ENCODE measurements at regions not wholly inside any gene's neighbourhood (a gene's known extent, or its start where the extent isn't known, plus 50 kb on each side); places are given as distances from the start of the nearest gene placed in this dataset.
"Not testable (repeated sequence)": the region's sequence is repeated elsewhere in the genome, so short reads cannot be mapped to it uniquely, and the experiment has no call there.

DNA sequence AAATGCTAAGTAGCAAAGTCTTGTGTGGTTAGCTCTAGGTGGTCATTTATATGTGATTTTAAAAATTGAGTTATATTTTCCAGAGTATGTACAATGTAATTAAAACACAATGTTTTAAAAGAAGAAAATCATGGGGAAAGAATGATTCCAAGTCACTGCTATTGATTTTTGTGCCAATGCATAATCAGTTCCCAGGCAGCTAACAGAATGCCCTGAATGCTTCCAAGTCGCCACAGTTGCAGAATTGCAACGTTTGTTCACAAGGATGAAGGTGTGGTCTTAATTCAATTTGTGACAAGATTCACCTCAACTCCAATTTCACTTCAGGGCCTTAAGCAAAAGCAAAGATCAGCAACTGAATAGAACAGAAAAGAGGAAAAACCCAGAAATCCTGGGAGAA, 200.4 kb downstream of the SPP2 start:
- Histone ChIP-seq H3K36me3 (ENCODE audit: low read depth) (no peaks in the 10 kb centered on the region), H3K4me3 (no peak overlapping the region), H3K4me1 (ENCODE audit: low read depth) (peaks cover 9% of the 10 kb centered on the region), H3K9me3 (no peaks in the 10 kb centered on the region)
- TF ChIP-seq, protein P1, sequence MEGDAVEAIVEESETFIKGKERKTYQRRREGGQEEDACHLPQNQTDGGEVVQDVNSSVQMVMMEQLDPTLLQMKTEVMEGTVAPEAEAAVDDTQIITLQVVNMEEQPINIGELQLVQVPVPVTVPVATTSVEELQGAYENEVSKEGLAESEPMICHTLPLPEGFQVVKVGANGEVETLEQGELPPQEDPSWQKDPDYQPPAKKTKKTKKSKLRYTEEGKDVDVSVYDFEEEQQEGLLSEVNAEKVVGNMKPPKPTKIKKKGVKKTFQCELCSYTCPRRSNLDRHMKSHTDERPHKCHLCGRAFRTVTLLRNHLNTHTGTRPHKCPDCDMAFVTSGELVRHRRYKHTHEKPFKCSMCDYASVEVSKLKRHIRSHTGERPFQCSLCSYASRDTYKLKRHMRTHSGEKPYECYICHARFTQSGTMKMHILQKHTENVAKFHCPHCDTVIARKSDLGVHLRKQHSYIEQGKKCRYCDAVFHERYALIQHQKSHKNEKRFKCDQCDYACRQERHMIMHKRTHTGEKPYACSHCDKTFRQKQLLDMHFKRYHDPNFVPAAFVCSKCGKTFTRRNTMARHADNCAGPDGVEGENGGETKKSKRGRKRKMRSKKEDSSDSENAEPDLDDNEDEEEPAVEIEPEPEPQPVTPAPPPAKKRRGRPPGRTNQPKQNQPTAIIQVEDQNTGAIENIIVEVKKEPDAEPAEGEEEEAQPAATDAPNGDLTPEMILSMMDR (IDR thresholded peaks at IDR 0.05), result no peak
- no peak for DNase-seq
- intact Hi-C loops (cut with DNase I, micrococcal nuclease), result no loop called here
- no peak for ATAC-seq

DNA sequence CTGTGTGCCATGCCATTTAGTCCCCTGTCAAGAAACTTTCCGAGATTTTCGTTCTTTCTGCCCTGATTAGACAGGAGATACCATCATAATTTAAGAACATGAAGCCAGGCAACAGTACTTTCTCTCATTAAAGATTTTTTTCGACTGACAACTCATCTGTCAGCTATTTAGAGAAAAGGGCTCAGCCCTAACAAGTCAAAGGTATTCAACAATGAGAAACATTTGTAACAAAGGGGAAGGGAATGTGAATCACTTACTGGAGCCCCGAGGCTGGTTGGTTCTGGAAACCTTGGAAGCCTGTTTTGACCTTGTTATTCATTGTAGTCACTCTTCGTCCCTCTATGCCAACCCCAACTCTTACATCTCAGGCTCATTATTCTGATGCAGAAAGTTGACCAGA, 199.4 kb downstream of the SPP2 start:
- DNase-seq (no peak), ATAC-seq (no peak)
- Histone ChIP-seq H3K4me1 (ENCODE audit: low read depth) (peaks cover 9% of the 10 kb centered on the region), H3K4me3 (no peak overlapping the region), H3K9me3 (no peaks in the 10 kb centered on the region), H3K36me3 (ENCODE audit: low read depth) (no peaks in the 10 kb centered on the region)
- intact Hi-C loops (cut with DNase I, micrococcal nuclease), result no loop called here
- TF ChIP-seq, protein P1 (IDR thresholded peaks at IDR 0.05), result no peak

DNA sequence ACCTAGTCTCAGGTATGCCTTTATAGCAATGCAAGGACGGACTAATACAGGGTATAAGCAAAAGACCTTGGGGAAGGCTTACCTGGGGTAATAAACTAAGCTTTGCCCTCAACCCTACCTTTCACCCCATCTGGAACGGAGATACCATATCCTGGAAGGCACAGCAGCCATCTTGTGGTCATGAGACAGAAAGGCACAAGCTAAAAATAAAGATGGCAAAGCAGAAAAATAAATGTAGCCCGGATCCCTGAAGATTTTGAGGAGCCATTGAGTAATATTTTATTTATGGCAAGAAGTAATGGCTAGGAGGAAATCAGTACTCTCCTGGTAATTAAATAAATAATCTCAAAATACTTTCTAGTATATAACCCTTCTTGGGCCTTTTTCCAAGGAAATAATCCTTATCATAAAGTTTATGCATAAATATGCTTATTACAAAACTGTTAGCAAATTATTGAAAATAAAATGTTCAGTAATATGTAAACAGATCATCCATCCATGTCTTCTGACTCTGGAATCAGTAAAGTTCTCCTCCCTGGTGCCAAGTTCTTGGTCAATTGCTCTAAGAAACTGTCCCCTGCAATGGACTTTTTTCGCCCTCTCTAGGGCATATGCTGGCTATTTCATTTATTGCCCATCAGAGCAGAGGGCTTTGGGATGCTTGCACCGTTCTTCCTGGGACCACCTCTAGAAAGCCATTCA, 198.7 kb downstream of the SPP2 start:
- no peak overlapping the region for H3K4me3 ChIP-seq
- DNase-seq (no peak), ATAC-seq (no peak)
- H3K36me3 ChIP-seq (ENCODE audit: low read depth), result no peaks in the 10 kb centered on the region
- TF ChIP-seq, protein P1 (IDR thresholded peaks at IDR 0.05), result no peak
- H3K4me1 ChIP-seq (ENCODE audit: low read depth), result peaks cover 9% of the 10 kb centered on the region
- intact Hi-C loops (cut with DNase I, micrococcal nuclease), result no loop called here
- no peaks in the 10 kb centered on the region for H3K9me3 ChIP-seq

DNA sequence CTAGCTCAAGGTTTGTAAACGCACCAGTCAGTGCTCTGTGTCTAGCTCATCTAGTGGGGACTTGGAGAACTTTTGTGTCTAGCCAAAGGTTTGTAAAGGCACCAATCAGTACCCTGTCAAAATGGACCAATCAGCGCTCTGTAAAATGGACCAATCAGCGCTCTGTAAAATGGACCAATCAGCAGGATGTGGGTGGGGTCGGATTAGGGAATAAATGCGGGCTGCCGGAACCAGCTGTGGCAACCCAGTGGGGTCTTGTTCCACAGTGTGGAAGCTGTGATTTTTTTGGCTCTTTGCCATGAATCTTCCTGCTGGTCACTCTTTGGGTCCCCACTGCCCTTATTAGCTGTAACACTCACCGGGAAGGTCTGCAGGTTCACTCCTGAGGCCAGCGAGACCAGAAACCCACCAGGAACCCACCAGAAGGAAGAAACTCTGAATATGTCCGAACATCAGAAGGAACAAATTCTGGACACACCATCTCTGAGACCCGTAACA, 197.8 kb downstream of the SPP2 start:
- H3K4me1 ChIP-seq (ENCODE audit: low read depth); H3K4me3 ChIP-seq; H3K36me3 ChIP-seq (ENCODE audit: low read depth); intact Hi-C loops (cut with DNase I, micrococcal nuclease); DNase-seq; H3K9me3 ChIP-seq; ATAC-seq: not testable (repeated sequence)

GRCh38 chr2:234247453-234248180, 197.1 kb downstream of the SPP2 start:
- intact Hi-C loops (cut with DNase I, micrococcal nuclease), result no loop called here
- Histone ChIP-seq H3K4me1 (ENCODE audit: low read depth) (peaks cover 8% of the 10 kb centered on the region), H3K9me3 (no peaks in the 10 kb centered on the region), H3K4me3 (no peak overlapping the region), H3K36me3 (ENCODE audit: low read depth) (no peaks in the 10 kb centered on the region)
- TF ChIP-seq, protein P1 (IDR thresholded peaks at IDR 0.05), result no peak
- DNase-seq (no peak), ATAC-seq (no peak)

GRCh38 chr2:234245945-234246344, 195.4 kb downstream of the SPP2 start:
- H3K36me3 ChIP-seq (ENCODE audit: low read depth), result no peaks in the 10 kb centered on the region
- TF ChIP-seq, protein P1 (IDR thresholded peaks at IDR 0.05), result no peak
- no peaks in the 10 kb centered on the region for H3K9me3 ChIP-seq
- no peak overlapping the region for H3K4me3 ChIP-seq
- no peaks in the 10 kb centered on the region for H3K4me1 ChIP-seq (ENCODE audit: low read depth)
- intact Hi-C loops (cut with DNase I, micrococcal nuclease), result no loop called here
- no peak for ATAC-seq
- no peak for DNase-seq
